ENCODE measurements at regions not wholly inside any gene's neighbourhood (a gene's known extent, or its start where the extent isn't known, plus 50 kb on each side); places are given as distances from the start of the nearest gene placed in this dataset.

- Histone ChIP-seq H2AFZ (no peak overlapping the region), H3K27me3 (no peaks in the 10 kb centered on the region), H3K9me3 (ENCODE audit: low read depth) (no peaks in the 10 kb centered on the region), H3K36me3 (replicated peaks; ENCODE audit: insufficient read depth, low read depth) (no peaks in the 10 kb centered on the region), H3K9me2 (replicated peaks; ENCODE audit: insufficient read depth) (no peaks in the 10 kb centered on the region), H3K27ac (no peak overlapping the region), H4K20me1 (ENCODE audit: insufficient read depth, poor library complexity, severe bottlenecking) (no peaks in the 10 kb centered on the region), H3K4me3 (no peak overlapping the region), H3K4me1 (ENCODE audit: insufficient read depth) (peaks cover 3% of the 10 kb centered on the region), H3K79me2 (no peaks in the 10 kb centered on the region), H3K4me2 (no peak overlapping the region)
- no peak for DNase-seq (ENCODE audit: low spot score)
- TF ChIP-seq CTCF (IDR thresholded peaks at IDR 0.05; ENCODE audit: poor library complexity) (no peak), EZH2 (IDR thresholded peaks at IDR 0.05; ENCODE audit: borderline replicate concordance) (no peak), EZH2phosphoT487 (IDR thresholded peaks at IDR 0.05; ENCODE audit: low read depth, severe bottlenecking, unreplicated experiment) (no peak)
- WGBS (ENCODE audit: low lambda C conversion rate, missing lambda C conversion rate): 72% methylated on average over 1 of the region's 1 CpG
These were observed 301.5 kb upstream of the CDH5 start for GRCh38 chr16:66064801-66065530.

- TF ChIP-seq EZH2 (IDR thresholded peaks at IDR 0.05; ENCODE audit: borderline replicate concordance): no peak
- no peak for TF ChIP-seq CTCF (IDR thresholded peaks at IDR 0.05; ENCODE audit: poor library complexity)
- no peak for TF ChIP-seq EZH2phosphoT487 (IDR thresholded peaks at IDR 0.05; ENCODE audit: low read depth, severe bottlenecking, unreplicated experiment)
These were observed 307.7 kb upstream of the CDH5 start for GRCh38 chr16:66058832-66059231.

GRCh38 chr16:66058172-66058691 is 308.3 kb upstream of the CDH5 start:
- DNase-seq (ENCODE audit: low spot score): peak; percentile 44
- H3K4me3 ChIP-seq: no peak overlapping the region

More at GRCh38 chr16:66058832-66059231, 307.7 kb upstream of the CDH5 start:
- H3K4me2 ChIP-seq: no peak overlapping the region
- H3K27ac ChIP-seq: peak overlapping the region; percentile 4
- 32% methylated on average over 1 of the region's 1 CpG for WGBS (ENCODE audit: low lambda C conversion rate, missing lambda C conversion rate)
- H4K20me1 ChIP-seq (ENCODE audit: insufficient read depth, poor library complexity, severe bottlenecking): no peaks in the 10 kb centered on the region
- no peaks in the 10 kb centered on the region for H3K27me3 ChIP-seq
- no peaks in the 10 kb centered on the region for H3K9me3 ChIP-seq (ENCODE audit: low read depth)
- no peaks in the 10 kb centered on the region for H3K36me3 ChIP-seq (replicated peaks; ENCODE audit: insufficient read depth, low read depth)
- H2AFZ ChIP-seq: no peak overlapping the region
- DNase-seq (ENCODE audit: low spot score): no peak
- no peak overlapping the region for H3K4me3 ChIP-seq
- H3K9me2 ChIP-seq (replicated peaks; ENCODE audit: insufficient read depth): no peaks in the 10 kb centered on the region
- no peaks in the 10 kb centered on the region for H3K79me2 ChIP-seq
- no peaks in the 10 kb centered on the region for H3K4me1 ChIP-seq (ENCODE audit: insufficient read depth)

More at GRCh38 chr16:66058172-66058691, 308.3 kb upstream of the CDH5 start:
- peak overlapping the region; percentile 82 for H3K27ac ChIP-seq
- H3K27me3 ChIP-seq: no peaks in the 10 kb centered on the region
- H4K20me1 ChIP-seq (ENCODE audit: insufficient read depth, poor library complexity, severe bottlenecking): no peaks in the 10 kb centered on the region
- H3K4me2 ChIP-seq: peak overlapping the region; percentile 49
- no peaks in the 10 kb centered on the region for H3K79me2 ChIP-seq
- H3K36me3 ChIP-seq (replicated peaks; ENCODE audit: insufficient read depth, low read depth): no peaks in the 10 kb centered on the region
- H3K9me3 ChIP-seq (ENCODE audit: low read depth): no peaks in the 10 kb centered on the region
- H3K4me1 ChIP-seq (ENCODE audit: insufficient read depth): no peaks in the 10 kb centered on the region
- WGBS (ENCODE audit: low lambda C conversion rate, missing lambda C conversion rate): 55% methylated on average over 8 of the region's 8 CpGs
- TF ChIP-seq EZH2 (IDR thresholded peaks at IDR 0.05; ENCODE audit: borderline replicate concordance) (no peak), CTCF (IDR thresholded peaks at IDR 0.05; ENCODE audit: poor library complexity) (no peak)
- H2AFZ ChIP-seq: no peak overlapping the region
- no peaks in the 10 kb centered on the region for H3K9me2 ChIP-seq (replicated peaks; ENCODE audit: insufficient read depth)
